SU-DHL-6 (cell line): ENCODE measurements at regions not wholly inside any gene's neighbourhood (a gene's known extent, or its start where the extent isn't known, plus 50 kb on each side); places are given as distances from the start of the nearest gene placed in this dataset.

Source experiments
- H2AFZ ChIP-seq: fragments of 200-600 bp; sonication (generic); 2 replicates; pipeline ENCODE4 v1.6.1; 2014; ENCODE audit warnings: low read depth, mild to moderate bottlenecking, moderate library complexity, mixed read lengths, antibody characterized with exemption, low read length; ENCODE audit not compliant: severe bottlenecking
- H3F3A ChIP-seq: fragments of 200-600 bp; shearing (Covaris generic); 2 replicates; pipeline ENCODE4 v1.6.0; 2016; ENCODE audit warnings: antibody characterized with exemption, mild to moderate bottlenecking; ENCODE audit not compliant: insufficient read depth
- H3K27ac ChIP-seq: fragments of 200-600 bp; sonication (generic); 2 replicates; pipeline ENCODE4 v1.5.1; 2016; ENCODE audit warnings: low read depth, mild to moderate bottlenecking, low read length, moderate library complexity, mixed read lengths
- H3K27me3 ChIP-seq: fragments of 200-600 bp; sonication (generic), shearing (Covaris generic); 2 replicates; pipeline ENCODE4 v1.6.0; 2014; ENCODE audit warnings: mild to moderate bottlenecking, low read length
- H3K36me3 ChIP-seq: fragments of 200-600 bp; sonication (generic); 2 replicates; pipeline ENCODE4 v1.6.1; 2014; ENCODE audit warnings: mild to moderate bottlenecking, low read length, mixed read lengths
- H3K4me2 ChIP-seq: fragments of 300-600, 200-600 bp; shearing (Covaris generic), sonication (generic); 2 replicates; pipeline ENCODE4 v1.6.0; 2014; ENCODE audit warnings: low read length, low read depth, mild to moderate bottlenecking; ENCODE audit not compliant: poor library complexity, severe bottlenecking
- H3K4me3 ChIP-seq: fragments of 200-600 bp; sonication (generic); 2 replicates; pipeline ENCODE4 v1.5.1; 2014; ENCODE audit warnings: antibody characterized with exemption, low read length, mild to moderate bottlenecking, mixed read lengths; ENCODE audit not compliant: insufficient read depth, poor library complexity, severe bottlenecking
- H3K79me2 ChIP-seq: fragments of 200-600 bp; sonication (generic); 2 replicates; pipeline ENCODE4 v1.6.1; 2014; ENCODE audit warnings: mild to moderate bottlenecking, low read length, moderate library complexity; ENCODE audit not compliant: insufficient read depth
- H3K9ac ChIP-seq: fragments of 200-600 bp; sonication (generic); 2 replicates; pipeline ENCODE4 v1.7.0; 2014; ENCODE audit warnings: mild to moderate bottlenecking, low read length
- H3K9me2 ChIP-seq: fragments of 200-600 bp; sonication (generic); replicated peaks from 2 replicates; pipeline ENCODE4 v1.6.1; 2014; ENCODE audit warnings: low read length; ENCODE audit not compliant: insufficient read depth
- H3K9me3 ChIP-seq: fragments of 200-600 bp; sonication (generic); 2 replicates; pipeline ENCODE4 v1.6.1; 2014; ENCODE audit warnings: low read length, mixed read lengths; ENCODE audit not compliant: insufficient read depth
- H4K20me1 ChIP-seq: fragments of 200-600 bp; sonication (generic); 2 replicates; pipeline ENCODE4 v1.6.1; 2014; ENCODE audit warnings: low read depth, mild to moderate bottlenecking, antibody characterized with exemption, low read length, moderate library complexity, mixed read lengths
- EZH2phosphoT487 ChIP-seq: fragments of 200-600 bp; sonication (generic), shearing (Covaris generic); conservative IDR thresholded peaks from 2 replicates; pipeline ENCODE4 v1.6.1; 2018; ENCODE audit warnings: mild to moderate bottlenecking, antibody characterized with exemption, low read length, moderate library complexity, mixed read lengths
- TF ChIP-seq, protein P1 (sequence below): fragments of 200-600 bp; sonication (generic); IDR thresholded peaks from one replicate; pipeline ENCODE4 v1.5.1; 2017; ENCODE audit warnings: antibody characterized with exemption, mild to moderate bottlenecking, low read length, moderate library complexity; ENCODE audit not compliant: insufficient read depth, poor library complexity, severe bottlenecking

DNA sequence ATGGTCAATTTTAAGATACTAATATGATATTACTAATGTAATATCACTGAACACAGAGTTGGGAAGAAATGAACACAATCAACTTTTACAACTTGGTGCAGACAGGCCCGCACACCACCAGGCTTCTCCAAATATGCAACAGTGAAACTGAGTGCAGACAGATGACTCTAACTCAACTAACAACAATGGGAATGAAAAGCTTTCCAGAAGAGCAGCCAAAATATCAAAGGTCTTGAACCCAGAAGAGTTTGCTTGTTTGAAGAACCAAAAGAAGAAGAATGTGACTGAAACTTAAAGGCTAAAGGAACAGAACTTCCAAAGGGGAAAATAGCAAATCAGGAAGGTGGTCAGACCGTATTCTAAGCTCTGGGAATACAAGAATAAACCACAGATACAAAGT is 89.8 kb upstream of the COL11A1 start:
- no peaks in the 10 kb centered on the region for H4K20me1 ChIP-seq
- no peak overlapping the region for H3K4me3 ChIP-seq
- H3K9me3 ChIP-seq, result no peaks in the 10 kb centered on the region; the same call in 1 of the 2 replicates
- no peaks in the 10 kb centered on the region for H3F3A ChIP-seq
- TF ChIP-seq, protein P1, sequence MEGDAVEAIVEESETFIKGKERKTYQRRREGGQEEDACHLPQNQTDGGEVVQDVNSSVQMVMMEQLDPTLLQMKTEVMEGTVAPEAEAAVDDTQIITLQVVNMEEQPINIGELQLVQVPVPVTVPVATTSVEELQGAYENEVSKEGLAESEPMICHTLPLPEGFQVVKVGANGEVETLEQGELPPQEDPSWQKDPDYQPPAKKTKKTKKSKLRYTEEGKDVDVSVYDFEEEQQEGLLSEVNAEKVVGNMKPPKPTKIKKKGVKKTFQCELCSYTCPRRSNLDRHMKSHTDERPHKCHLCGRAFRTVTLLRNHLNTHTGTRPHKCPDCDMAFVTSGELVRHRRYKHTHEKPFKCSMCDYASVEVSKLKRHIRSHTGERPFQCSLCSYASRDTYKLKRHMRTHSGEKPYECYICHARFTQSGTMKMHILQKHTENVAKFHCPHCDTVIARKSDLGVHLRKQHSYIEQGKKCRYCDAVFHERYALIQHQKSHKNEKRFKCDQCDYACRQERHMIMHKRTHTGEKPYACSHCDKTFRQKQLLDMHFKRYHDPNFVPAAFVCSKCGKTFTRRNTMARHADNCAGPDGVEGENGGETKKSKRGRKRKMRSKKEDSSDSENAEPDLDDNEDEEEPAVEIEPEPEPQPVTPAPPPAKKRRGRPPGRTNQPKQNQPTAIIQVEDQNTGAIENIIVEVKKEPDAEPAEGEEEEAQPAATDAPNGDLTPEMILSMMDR, result no peak
- no peak for TF ChIP-seq EZH2phosphoT487
- H3K9ac ChIP-seq, result no peak overlapping the region
- H2AFZ ChIP-seq, result no peak overlapping the region
- no peaks in the 10 kb centered on the region for H3K9me2 ChIP-seq
- no peaks in the 10 kb centered on the region for H3K27me3 ChIP-seq
- H3K4me2 ChIP-seq, result no peak overlapping the region
- no peaks in the 10 kb centered on the region for H3K36me3 ChIP-seq
- no peak overlapping the region for H3K27ac ChIP-seq
- H3K79me2 ChIP-seq, result no peaks in the 10 kb centered on the region

DNA sequence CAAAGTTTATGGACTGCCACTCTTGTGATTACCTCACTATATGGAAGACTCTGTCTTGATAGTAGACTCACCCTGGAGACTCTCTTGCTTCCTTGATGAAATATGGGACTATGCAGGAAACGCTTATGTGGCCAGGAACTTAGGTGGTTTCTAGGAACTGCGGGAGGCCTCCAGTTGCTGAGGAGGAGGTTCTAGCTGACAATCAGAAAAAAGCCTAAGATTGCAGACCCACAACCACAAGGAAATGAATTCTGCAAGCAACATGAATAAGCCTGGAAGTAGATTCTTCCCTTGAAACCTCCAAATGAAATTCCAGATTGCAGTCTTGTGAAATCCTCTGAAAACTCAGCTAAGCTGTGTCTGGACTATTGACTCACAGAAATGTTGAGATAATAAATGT is 88.9 kb upstream of the COL11A1 start:
- Histone ChIP-seq H4K20me1 (no peaks in the 10 kb centered on the region), H3K79me2 (no peaks in the 10 kb centered on the region), H3K9ac (no peak overlapping the region), H3K36me3 (no peaks in the 10 kb centered on the region), H3K9me2 (no peaks in the 10 kb centered on the region), H3F3A (no peaks in the 10 kb centered on the region), H3K9me3 (no peaks in the 10 kb centered on the region; the same call in 1 of the 2 replicates), H3K27me3 (no peaks in the 10 kb centered on the region), H3K4me3 (no peak overlapping the region), H3K27ac (no peak overlapping the region), H3K4me2 (no peak overlapping the region), H2AFZ (no peak overlapping the region)
- TF ChIP-seq, protein P1, result no peak
- TF ChIP-seq EZH2phosphoT487, result no peak

DNA sequence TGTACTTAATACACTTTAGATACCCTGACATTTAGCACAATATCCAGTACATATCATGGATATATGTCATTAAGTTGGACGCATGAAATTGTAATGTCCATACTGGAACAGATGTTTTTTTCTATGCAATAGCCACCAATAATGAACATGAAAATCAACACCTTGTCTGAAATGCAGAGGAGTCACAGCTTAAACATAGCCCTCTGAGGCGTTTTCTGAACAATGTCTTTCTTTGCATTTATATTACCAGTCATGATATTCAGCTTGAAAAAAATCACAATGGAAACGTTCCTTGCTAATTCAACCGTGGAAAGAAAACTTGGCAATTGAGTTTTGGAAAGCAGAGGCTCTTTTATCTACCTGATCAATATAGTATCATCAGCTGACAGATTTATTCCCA is 86.7 kb upstream of the COL11A1 start:
- Histone ChIP-seq H3K4me2 (no peak overlapping the region), H3K27ac (no peak overlapping the region), H3K27me3 (no peaks in the 10 kb centered on the region), H3K9me3 (no peaks in the 10 kb centered on the region; the same call in 1 of the 2 replicates), H4K20me1 (no peaks in the 10 kb centered on the region), H2AFZ (no peak overlapping the region), H3K79me2 (no peaks in the 10 kb centered on the region), H3K4me3 (no peak overlapping the region), H3F3A (no peaks in the 10 kb centered on the region), H3K36me3 (no peaks in the 10 kb centered on the region), H3K9ac (no peak overlapping the region), H3K9me2 (no peaks in the 10 kb centered on the region)
- TF ChIP-seq, protein P1, result no peak
- no peak for TF ChIP-seq EZH2phosphoT487

- no peaks in the 10 kb centered on the region; the same call in 1 of the 2 replicates for H3K9me3 ChIP-seq
- H3K9ac ChIP-seq, result no peak overlapping the region
- no peak overlapping the region for H2AFZ ChIP-seq
- no peak overlapping the region for H3K27ac ChIP-seq
- no peaks in the 10 kb centered on the region for H3K79me2 ChIP-seq
- H3K4me2 ChIP-seq, result no peak overlapping the region
- H3K36me3 ChIP-seq, result no peaks in the 10 kb centered on the region
- no peaks in the 10 kb centered on the region for H3K9me2 ChIP-seq
- no peak overlapping the region for H3K4me3 ChIP-seq
- H3F3A ChIP-seq, result no peaks in the 10 kb centered on the region
- TF ChIP-seq, protein P1, result no peak
- TF ChIP-seq EZH2phosphoT487, result no peak
- no peaks in the 10 kb centered on the region for H4K20me1 ChIP-seq
- no peaks in the 10 kb centered on the region for H3K27me3 ChIP-seq
These were observed 85.7 kb upstream of the COL11A1 start for GRCh38 chr1:103194060-103194459.
